HG02763 (cell line): ENCODE measurements at regions not wholly inside any gene's neighbourhood (a gene's known extent, or its start where the extent isn't known, plus 50 kb on each side); places are given as distances from the start of the nearest gene placed in this dataset.

Experiments used
- ATAC-seq: cut with Tn5 transposase; IDR thresholded peaks from one replicate; pipeline ENCODE4 v1.9.1; 2021; ENCODE audit warnings: mild to moderate bottlenecking, moderate library complexity; ENCODE audit not compliant: unreplicated experiment

DNA sequence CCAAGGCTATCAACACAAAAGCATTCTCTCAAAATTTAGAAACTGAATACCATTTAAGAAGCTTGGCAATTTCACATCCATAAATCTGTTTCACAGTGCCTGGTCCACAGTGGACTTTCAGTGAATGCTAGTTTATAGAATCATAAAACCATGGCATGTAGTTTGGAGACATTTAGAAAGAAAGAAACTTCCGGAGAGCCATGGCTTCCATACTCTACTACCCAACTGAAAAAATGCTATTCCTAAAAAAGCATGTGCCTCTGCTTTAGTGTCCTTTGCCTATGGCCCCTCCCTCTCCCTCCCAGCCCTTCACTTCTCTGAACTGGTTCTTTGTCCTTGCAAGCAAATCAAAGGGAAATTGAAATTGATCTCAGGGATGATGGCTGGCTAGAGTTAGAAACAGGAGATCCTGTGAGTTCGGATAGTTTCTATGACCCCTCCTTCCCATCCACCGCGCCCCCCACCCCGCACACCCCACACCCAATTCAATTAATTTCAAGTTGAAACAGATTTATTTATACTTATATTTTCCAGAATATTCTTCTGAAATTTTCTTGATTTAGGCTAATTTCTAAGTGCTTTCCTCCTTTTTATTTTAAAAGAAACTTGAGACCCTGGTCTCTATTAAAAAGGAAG is 248.3 kb downstream of the TRIB2 start:
- ATAC-seq = no peak

DNA sequence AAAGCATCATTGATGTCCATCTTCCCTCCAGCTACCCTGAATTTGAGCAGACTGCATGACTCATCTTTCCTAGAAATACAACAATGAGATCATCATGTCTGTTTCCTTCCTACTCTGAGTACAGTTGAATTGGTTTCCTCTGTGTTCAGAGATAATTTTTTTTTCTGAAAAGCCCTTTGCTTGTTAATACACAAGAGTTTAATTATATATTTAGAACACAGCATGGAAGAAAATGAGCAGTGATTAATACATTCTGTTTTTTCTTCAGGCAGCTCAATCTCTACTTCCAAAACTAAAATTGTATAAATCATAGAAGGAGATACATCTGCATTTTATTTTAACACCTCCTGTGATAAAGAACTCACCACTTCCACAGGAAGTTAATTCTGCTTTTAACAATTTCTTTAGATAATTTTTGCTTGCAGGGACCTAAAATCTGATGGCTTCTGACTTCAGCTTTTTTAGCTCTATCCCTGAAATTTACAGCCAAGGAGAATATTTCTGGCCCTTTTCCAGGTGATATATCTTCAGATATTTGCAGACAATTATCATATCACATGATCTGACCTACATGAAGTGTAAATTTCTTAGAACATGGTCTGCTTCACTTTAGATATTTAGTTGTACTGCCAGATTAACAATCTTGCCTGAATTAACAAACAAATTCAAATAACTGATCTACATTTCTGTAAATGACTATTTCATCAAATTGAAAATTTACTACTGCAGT is 249.0 kb downstream of the TRIB2 start:
- ATAC-seq = no peak

DNA sequence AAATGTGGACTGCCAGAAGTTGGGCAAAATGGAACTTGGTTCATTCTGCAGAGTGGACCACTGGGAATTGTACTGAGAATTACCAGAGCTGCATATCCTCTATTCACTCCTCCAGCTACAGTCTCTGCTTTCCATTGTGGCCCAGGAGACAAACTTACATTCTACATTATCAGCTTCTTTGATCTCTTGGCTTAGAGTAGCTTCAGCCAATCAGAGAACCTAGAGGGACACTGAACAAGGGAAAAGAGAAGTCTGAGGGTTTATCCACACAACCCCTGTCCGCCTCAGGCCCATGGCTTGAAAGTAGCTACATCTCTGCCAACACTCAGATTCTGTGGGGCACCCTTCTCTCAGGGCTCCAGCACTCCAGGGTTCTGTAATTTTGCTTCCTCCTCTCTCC is 251.1 kb downstream of the TRIB2 start:
- ATAC-seq = no peak

GRCh38 chr2:12968399-12968798 is 251.7 kb downstream of the TRIB2 start:
- no peak for ATAC-seq

GRCh38 chr2:12970861-12971260 is 254.1 kb downstream of the TRIB2 start:
- ATAC-seq = no peak

GRCh38 chr2:12971581-12972365 is 255.0 kb downstream of the TRIB2 start:
- ATAC-seq = no peak

DNA sequence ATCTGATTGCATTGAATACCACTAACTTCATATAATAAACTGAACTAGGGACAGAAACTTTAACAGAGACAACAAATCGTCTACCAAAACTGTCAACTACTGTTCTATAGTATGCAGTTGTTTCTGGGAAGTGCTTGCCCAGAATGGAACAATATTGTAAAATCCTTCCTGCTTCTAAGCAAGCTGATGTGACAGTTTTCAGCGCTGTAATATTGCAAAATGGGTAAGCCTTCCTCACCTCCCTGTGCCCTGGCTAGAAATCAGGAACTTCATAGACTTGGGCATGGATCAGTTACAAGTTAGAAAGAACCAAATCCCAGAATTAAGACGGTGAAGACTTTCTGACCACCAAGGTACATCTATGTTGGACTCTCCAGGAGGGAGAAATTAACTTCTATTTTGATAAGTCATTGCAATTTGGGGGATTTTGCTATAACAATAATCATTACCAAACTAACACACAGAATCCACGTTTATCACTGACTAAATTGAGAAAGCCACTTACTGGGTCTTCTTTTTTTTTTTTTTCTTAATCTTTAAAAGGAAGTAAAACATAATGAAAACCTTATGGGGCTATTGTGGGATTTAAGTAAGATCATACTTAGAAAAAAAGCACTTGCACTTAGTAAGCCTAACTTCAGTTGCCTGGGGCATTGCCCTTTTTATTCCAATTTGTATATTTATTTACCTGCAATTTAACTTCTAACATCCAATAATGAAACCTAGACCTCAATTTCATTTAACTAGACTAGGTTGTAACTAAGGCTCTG is 261.5 kb downstream of the TRIB2 start:
- ATAC-seq = no peak

- no peak for ATAC-seq
Measured at GRCh38 chr2:12979066-12979465, 262.3 kb downstream of the TRIB2 start.

- ATAC-seq = no peak
Measured at GRCh38 chr2:12980817-12981216, 264.1 kb downstream of the TRIB2 start.

GRCh38 chr2:12982149-12982584 is 265.4 kb downstream of the TRIB2 start:
- ATAC-seq = no peak

GRCh38 chr2:12987246-12987645 is 270.5 kb downstream of the TRIB2 start:
- ATAC-seq = no peak

- no peak for ATAC-seq
Measured at GRCh38 chr2:12988279-12988678, 271.5 kb downstream of the TRIB2 start.

DNA sequence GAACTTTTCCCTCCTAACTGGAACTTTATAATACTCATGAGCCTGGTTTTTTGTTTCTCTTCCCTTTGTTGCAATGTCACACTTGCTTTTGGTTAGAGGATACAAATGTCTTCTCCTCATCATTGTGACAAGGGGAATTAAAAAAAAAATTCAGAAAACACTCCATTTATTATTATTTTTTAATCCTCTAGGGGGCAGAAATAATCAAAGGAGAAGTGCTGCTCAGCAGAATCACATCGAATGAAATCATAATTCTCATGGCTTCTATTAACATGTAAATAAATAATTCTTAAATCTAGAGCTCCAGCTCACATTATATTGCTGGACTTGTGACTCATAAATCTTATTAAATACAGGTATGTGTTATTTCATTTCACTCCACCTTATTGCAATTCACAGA is 273.8 kb downstream of the TRIB2 start:
- no peak for ATAC-seq

DNA sequence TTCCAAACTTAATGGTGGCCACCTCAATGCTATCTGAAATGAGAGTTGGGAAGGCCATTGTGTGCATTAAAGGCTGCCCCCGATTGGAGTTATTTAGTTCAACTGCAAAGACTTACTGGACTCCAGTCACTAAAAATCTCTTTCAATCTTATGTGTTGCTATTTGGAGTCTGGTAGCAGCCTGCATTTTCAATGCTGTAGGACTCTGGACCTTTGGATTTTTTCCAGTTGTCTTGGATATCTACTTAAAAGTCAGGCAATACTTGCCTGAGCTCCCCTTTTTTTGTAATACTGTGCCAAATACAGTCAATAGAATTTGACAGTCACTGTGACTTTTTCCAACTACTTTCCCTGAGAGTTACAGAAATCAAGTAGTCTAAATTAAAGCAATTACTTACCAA is 281.9 kb downstream of the TRIB2 start:
- ATAC-seq = no peak

GRCh38 chr2:13000664-13001363 is 284.1 kb downstream of the TRIB2 start:
- no peak for ATAC-seq

DNA sequence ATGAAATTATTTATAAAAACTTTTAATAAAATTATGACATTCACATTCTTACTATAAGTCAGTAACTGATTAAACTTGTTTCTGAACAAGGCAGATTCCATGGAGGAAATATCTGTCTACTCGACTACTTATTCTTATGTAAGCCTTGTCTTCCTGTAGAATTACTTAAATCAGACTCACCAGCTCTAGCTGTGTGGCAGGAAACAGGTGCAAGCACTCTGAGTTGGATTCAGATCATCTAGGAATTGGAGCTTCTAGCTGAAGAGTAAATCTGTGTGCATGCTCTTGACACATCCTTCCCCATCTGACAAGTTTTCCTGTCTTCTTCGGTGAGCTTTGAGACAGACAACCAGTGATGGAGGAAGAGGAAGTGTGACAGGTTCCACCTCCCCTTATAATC is 284.7 kb downstream of the TRIB2 start:
- ATAC-seq = no peak

- ATAC-seq = no peak
Measured at GRCh38 chr2:13002536-13003331, 286.0 kb downstream of the TRIB2 start.

DNA sequence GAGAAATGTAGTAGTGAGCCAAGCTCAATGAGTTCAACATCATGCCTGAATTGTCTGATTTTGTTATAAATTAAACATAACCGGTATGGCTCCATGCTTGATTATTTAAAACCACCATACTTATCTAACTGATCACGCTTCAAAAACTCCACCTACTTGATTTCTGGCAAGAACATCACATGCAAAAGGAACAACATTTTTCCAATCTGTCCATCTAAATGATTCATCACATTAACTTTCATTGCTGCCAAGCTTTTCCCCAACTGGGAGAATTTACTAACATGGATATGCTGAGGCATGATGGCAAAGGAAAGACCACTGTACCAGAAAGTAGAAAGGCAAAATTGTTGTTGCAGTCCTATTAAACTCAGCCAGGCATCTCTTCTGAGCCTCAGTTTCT is 286.8 kb downstream of the TRIB2 start:
- no peak for ATAC-seq

GRCh38 chr2:13005048-13005447 is 288.3 kb downstream of the TRIB2 start:
- no peak for ATAC-seq
